ENCODE measurements at regions not wholly inside any gene's neighbourhood (a gene's known extent, or its start where the extent isn't known, plus 50 kb on each side); places are given as distances from the start of the nearest gene placed in this dataset.

DNA sequence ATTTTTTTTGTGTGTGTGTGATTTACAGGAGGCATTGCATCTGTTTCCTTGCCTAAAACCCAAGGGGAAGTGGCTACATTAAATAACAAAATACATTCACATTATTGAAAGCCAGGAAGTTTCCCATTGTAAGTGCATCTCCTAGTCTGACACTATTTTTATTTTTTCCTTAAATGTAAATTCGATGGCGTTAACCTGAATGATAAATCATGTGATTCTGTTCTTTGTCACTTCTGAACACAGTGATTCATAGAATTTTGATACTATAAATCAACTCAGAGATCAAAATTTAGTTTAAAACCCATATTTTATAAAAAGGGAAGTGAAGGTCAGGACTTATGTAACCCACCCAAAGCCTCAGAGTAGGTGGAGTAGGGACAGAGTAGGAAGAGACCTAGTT lies 258.1 kb downstream of the GABRG1 start:
- Histone ChIP-seq H3K27ac (no peak overlapping the region), H3K36me3 (no peaks in the 10 kb centered on the region), H3K4me3 (no peak overlapping the region), H3K27me3 (no peaks in the 10 kb centered on the region), H3K4me1 (no peaks in the 10 kb centered on the region), H3K9me3 (no peaks in the 10 kb centered on the region)
- intact Hi-C loops (cut with DNase I) = no loop called here
- TF ChIP-seq, protein P1, sequence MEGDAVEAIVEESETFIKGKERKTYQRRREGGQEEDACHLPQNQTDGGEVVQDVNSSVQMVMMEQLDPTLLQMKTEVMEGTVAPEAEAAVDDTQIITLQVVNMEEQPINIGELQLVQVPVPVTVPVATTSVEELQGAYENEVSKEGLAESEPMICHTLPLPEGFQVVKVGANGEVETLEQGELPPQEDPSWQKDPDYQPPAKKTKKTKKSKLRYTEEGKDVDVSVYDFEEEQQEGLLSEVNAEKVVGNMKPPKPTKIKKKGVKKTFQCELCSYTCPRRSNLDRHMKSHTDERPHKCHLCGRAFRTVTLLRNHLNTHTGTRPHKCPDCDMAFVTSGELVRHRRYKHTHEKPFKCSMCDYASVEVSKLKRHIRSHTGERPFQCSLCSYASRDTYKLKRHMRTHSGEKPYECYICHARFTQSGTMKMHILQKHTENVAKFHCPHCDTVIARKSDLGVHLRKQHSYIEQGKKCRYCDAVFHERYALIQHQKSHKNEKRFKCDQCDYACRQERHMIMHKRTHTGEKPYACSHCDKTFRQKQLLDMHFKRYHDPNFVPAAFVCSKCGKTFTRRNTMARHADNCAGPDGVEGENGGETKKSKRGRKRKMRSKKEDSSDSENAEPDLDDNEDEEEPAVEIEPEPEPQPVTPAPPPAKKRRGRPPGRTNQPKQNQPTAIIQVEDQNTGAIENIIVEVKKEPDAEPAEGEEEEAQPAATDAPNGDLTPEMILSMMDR (IDR thresholded peaks at IDR 0.05) = no peak
- DNase-seq (ENCODE audit: low spot score in 2 of 2) = no peak

DNA sequence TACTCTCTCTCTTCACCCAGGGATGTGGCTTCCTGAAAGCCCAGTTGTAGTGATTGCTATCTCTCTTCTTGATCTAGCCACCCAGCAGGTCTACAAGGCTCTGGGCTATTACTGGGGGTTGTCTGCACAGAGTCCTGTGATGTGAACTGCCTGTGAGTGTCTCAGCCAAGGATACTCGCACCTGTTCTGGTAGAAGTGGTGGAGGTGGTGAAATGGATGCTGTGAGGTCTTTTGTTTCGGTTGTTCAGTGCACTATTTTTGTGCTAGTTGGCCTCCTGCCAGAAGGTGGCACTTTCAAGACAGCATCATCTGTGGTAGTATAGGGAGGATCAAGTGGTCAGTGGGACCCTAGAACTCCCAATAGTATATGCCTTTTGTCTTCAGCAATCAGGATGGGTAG lies 268.0 kb downstream of the GABRG1 start:
- no peaks in the 10 kb centered on the region for H3K9me3 ChIP-seq
- no peaks in the 10 kb centered on the region for H3K4me1 ChIP-seq
- no peak overlapping the region for H3K4me3 ChIP-seq
- no peaks in the 10 kb centered on the region for H3K27me3 ChIP-seq
- no peaks in the 10 kb centered on the region for H3K36me3 ChIP-seq
- no peak for DNase-seq (ENCODE audit: low spot score in 2 of 2)
- H3K27ac ChIP-seq = no peak overlapping the region
- intact Hi-C loops (cut with DNase I) = no loop called here
- TF ChIP-seq, protein P1 (IDR thresholded peaks at IDR 0.05) = no peak

DNA sequence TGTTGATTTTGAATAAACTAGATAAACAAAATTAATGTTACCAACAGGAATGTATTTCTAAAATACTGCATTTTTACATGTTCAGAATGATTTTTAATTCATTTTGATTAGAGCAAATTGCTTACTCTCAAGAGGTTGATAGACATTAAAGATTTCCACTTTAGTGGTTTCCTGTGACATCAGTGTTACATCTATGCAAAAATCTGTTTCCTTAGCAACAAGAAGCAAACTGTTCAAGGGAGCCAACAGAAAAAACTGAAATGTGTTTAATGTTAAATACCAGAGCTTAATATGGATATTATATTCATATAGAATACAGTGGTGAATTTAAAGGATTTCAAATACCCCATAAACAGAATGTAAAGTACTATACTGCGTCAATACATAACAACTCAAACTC lies 277.8 kb downstream of the GABRG1 start:
- no peak overlapping the region for H3K4me3 ChIP-seq
- H3K27me3 ChIP-seq = no peaks in the 10 kb centered on the region
- no peaks in the 10 kb centered on the region for H3K9me3 ChIP-seq
- no peaks in the 10 kb centered on the region for H3K4me1 ChIP-seq
- intact Hi-C loops (cut with DNase I) = no loop called here
- H3K27ac ChIP-seq = no peak overlapping the region
- TF ChIP-seq, protein P1 (IDR thresholded peaks at IDR 0.05) = no peak
- H3K36me3 ChIP-seq = no peaks in the 10 kb centered on the region
- DNase-seq (ENCODE audit: low spot score in 2 of 2) = no peak

DNA sequence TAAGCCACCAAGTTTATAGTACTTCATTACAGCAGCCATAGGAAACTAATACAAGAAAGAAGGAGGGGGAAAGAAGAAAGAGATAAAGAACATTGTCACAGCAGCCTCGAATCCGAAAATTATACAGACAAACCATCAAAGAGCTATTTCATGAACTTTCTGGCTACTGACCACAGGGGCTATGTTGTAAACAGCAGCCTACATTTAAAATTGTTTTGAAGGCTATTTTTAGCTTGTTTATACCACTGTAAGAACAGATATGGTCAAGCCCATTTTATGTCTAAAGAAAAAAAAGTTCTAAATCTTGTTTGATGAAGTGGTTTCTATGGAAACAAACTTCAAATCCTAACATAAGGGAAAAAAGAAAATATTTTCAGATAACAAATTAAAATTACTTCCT lies 282.1 kb downstream of the GABRG1 start:
- Histone ChIP-seq H3K27ac (no peak overlapping the region), H3K9me3 (no peaks in the 10 kb centered on the region), H3K27me3 (no peaks in the 10 kb centered on the region), H3K4me3 (no peak overlapping the region), H3K4me1 (no peaks in the 10 kb centered on the region), H3K36me3 (no peaks in the 10 kb centered on the region)
- TF ChIP-seq, protein P1 (IDR thresholded peaks at IDR 0.05) = no peak
- no peak for DNase-seq (ENCODE audit: low spot score in 2 of 2)
- intact Hi-C loops (cut with DNase I) = no loop called here

DNA sequence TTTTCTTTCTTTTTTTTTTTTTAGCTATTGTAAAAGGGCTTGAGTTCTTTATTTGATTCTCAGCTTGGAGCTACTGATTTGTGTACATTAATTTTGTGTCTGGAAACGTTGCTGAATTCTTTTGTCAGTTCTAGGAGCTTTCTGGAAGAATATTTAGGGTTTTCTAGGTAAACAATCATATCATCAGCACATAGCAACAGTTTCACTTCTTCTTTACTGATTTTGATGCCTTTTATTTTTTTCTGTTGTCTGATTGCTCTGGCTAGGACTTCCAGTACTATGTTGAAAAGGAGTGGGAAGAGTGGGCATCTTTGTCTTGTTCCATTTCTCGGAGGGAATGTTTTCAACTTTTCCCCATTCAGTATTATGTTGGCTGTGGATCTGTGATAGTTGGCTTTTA lies 292.2 kb downstream of the GABRG1 start:
- TF ChIP-seq, protein P1 (IDR thresholded peaks at IDR 0.05) = no peak
- no peaks in the 10 kb centered on the region for H3K36me3 ChIP-seq
- no peaks in the 10 kb centered on the region for H3K4me1 ChIP-seq
- H3K4me3 ChIP-seq = no peak overlapping the region
- no peak for DNase-seq (ENCODE audit: low spot score in 2 of 2)
- H3K9me3 ChIP-seq = no peaks in the 10 kb centered on the region
- H3K27me3 ChIP-seq = no peaks in the 10 kb centered on the region
- intact Hi-C loops (cut with DNase I) = no loop called here
- H3K27ac ChIP-seq = no peak overlapping the region

DNA sequence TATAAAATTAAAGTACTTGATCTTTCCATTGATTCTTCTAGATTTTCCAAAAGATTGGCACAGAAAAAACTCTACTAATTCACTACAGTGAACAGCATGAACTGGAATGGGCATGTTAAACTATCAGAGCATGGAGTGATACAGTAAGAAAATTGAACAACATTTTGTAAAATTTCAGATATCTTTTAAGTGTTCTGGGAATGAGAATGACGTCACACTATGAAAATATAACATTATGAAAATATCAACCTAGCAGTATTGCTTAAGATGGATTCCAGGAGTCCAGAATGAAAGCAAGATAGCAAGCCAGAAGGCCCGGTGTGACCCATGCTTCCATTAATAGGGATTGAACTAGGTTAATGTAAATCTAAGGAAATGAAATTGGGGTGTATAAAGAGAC lies 319.9 kb downstream of the GABRG1 start:
- H3K36me3 ChIP-seq = no peaks in the 10 kb centered on the region
- TF ChIP-seq, protein P1 (IDR thresholded peaks at IDR 0.05) = no peak
- intact Hi-C loops (cut with DNase I) = no loop called here
- no peaks in the 10 kb centered on the region for H3K9me3 ChIP-seq
- H3K4me3 ChIP-seq = no peak overlapping the region
- no peaks in the 10 kb centered on the region for H3K27me3 ChIP-seq
- no peak overlapping the region for H3K27ac ChIP-seq
- no peaks in the 10 kb centered on the region for H3K4me1 ChIP-seq
- DNase-seq (ENCODE audit: low spot score in 2 of 2) = no peak

Measured in ascending aorta (tissue), 2 donors.